Muscle layer of duodenum (tissue), 2 donors: ENCODE measurements at regions not wholly inside any gene's neighbourhood (a gene's known extent, or its start where the extent isn't known, plus 50 kb on each side); places are given as distances from the start of the nearest gene placed in this dataset.
A peak's percentile ranks its signal among the peaks of the same experiment; 100 is the strongest.

Experiments used
- H3K27ac ChIP-seq: one replicate; pipeline ENCODE4 v1.7.0; 2013; ENCODE audit warnings: mild to moderate bottlenecking, low read length
- H3K27me3 ChIP-seq: one replicate; pipeline ENCODE4 v1.7.0; 2013; ENCODE audit warnings: low read depth, mild to moderate bottlenecking, control low read depth, low read length
- H3K36me3 ChIP-seq, 2 donors: one replicate each; pipeline ENCODE4 v1.7.0; 2013; ENCODE audit warnings: low read length in 2 of 2, control low read depth in 1 of 2, mild to moderate bottlenecking in 1 of 2; ENCODE audit not compliant: insufficient read depth in 2 of 2, control insufficient read depth in 1 of 2
- H3K4me1 ChIP-seq, 2 donors: one replicate each; pipeline ENCODE4 v1.7.0; 2013; ENCODE audit warnings: low read length in 2 of 2, mild to moderate bottlenecking in 2 of 2, control low read depth in 1 of 2, moderate library complexity in 1 of 2; ENCODE audit not compliant: insufficient read depth in 2 of 2, control insufficient read depth in 1 of 2
- H3K4me3 ChIP-seq, 2 donors: one replicate each; pipeline ENCODE4 v1.7.0; 2013; ENCODE audit warnings: low read length in 2 of 2, low read depth in 1 of 2, mild to moderate bottlenecking in 1 of 2
- H3K9me3 ChIP-seq, 2 donors: one replicate each; pipeline ENCODE4 v1.7.0; 2013; ENCODE audit warnings: low read length in 2 of 2, control low read depth in 1 of 2, mild to moderate bottlenecking in 1 of 2; ENCODE audit not compliant: control insufficient read depth in 1 of 2
- donor health status: healthy.

DNA sequence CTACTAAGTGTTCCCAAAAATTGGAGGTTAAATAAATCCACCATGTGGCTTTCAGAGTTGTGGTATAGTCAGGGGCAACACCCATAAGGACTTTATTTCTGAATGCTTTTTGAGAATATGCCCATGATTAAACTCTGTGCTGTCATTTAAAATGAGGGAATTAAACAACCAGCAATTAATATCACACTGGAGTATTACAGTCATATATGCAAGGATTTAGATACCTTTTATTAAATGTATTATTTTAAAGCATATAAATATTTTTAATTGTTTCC, 227.6 kb downstream of the ZPLD1 start:
- Histone ChIP-seq H3K27me3 (no peaks in the 10 kb centered on the region), H3K9me3 (no peaks in the 10 kb centered on the region), H3K27ac (no peak overlapping the region), H3K4me1 (no peaks in the 10 kb centered on the region), H3K4me3 (no peak overlapping the region), H3K36me3 (no peaks in the 10 kb centered on the region)

DNA sequence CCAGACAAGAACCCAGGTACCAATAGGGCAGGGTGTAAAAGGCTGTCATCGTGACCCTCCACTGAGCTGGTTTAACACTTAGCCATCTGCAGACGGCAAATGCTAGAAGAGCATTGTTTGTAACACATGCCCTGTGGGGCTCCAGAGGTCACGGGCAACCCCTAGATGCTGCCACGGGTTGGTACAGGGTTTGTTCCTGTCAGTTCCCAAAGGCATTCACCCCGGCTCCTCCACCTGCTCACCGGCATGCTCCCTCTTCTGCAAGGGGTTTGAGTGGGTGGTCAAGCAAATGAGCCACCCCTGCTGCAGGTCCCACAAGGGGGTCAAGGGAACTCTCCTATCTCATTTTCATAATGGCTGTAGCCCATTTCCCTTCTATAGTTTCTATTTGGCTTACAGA, 229.3 kb downstream of the ZPLD1 start:
- Histone ChIP-seq H3K27me3 (no peaks in the 10 kb centered on the region), H3K9me3 (no peaks in the 10 kb centered on the region), H3K36me3 (no peaks in the 10 kb centered on the region), H3K4me3 (no peak overlapping the region), H3K4me1 (no peaks in the 10 kb centered on the region), H3K27ac (no peak overlapping the region)

DNA sequence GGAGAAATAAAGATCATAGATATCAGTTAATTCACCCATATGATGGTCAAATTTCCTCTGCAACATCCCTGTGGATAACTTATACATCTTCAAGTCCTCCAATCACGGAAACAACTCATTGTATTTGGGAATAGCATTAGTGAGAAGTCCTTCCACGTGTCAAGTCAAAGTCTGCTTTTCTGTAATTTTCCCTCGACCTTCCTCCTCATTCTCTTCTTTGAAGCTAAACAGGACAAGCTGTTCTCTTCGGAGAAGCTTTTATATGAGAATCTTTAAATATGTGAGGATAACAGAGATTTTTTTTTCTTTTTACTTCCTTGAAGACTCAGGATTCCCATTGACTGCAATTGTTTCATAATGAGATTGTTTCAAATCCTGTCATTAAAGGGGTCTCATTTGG, 230.4 kb downstream of the ZPLD1 start:
- Histone ChIP-seq H3K4me1 (no peaks in the 10 kb centered on the region), H3K27ac (no peak overlapping the region), H3K36me3 (no peaks in the 10 kb centered on the region), H3K27me3 (no peaks in the 10 kb centered on the region), H3K4me3 (no peak overlapping the region), H3K9me3 (no peaks in the 10 kb centered on the region)

- H3K36me3 ChIP-seq: no peaks in the 10 kb centered on the region
- H3K9me3 ChIP-seq: no peaks in the 10 kb centered on the region
- no peaks in the 10 kb centered on the region for H3K4me1 ChIP-seq
- no peaks in the 10 kb centered on the region for H3K27me3 ChIP-seq
- H3K4me3 ChIP-seq: no peak overlapping the region
- H3K27ac ChIP-seq: no peak overlapping the region
Observed at GRCh38 chr3:102668247-102668646, 233.4 kb downstream of the ZPLD1 start.

GRCh38 chr3:102670986-102671385, 236.2 kb downstream of the ZPLD1 start:
- Histone ChIP-seq H3K27me3 (no peaks in the 10 kb centered on the region), H3K36me3 (no peaks in the 10 kb centered on the region), H3K9me3 (no peaks in the 10 kb centered on the region), H3K4me3 (no peak overlapping the region), H3K4me1 (peaks cover 0 to 6% of the 10 kb centered on the region in 2 donors), H3K27ac (no peak overlapping the region)

DNA sequence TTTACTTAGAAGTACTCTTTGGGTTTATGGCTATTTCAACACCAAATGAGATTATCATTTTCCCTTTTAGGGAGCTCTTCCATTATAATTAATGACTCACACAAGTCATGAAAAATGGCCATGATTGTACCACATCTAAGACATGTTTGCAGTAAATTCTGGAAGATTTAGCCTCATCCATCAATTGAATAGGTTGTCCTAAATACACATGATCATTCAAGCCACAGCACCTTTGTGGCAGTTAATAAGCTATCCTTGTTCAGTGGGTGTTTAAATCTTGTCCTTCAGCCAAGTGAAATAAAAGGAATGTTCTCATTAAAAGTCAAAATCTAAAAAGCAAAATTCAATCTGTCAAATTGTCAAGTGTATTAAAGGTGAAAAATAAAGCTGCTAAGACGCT, 237.5 kb downstream of the ZPLD1 start:
- H3K4me1 ChIP-seq: peaks cover 0 to 6% of the 10 kb centered on the region in 2 donors
- no peaks in the 10 kb centered on the region for H3K27me3 ChIP-seq
- H3K4me3 ChIP-seq: no peak overlapping the region
- H3K9me3 ChIP-seq: no peaks in the 10 kb centered on the region
- H3K36me3 ChIP-seq: no peaks in the 10 kb centered on the region
- H3K27ac ChIP-seq: no peak overlapping the region

- Histone ChIP-seq H3K36me3 (no peaks in the 10 kb centered on the region), H3K27me3 (no peaks in the 10 kb centered on the region), H3K4me3 (peak overlapping the region in 1 of 2 donors; percentile 26), H3K27ac (no peak overlapping the region), H3K4me1 (peaks cover 0 to 6% of the 10 kb centered on the region in 2 donors), H3K9me3 (no peaks in the 10 kb centered on the region)
Observed at GRCh38 chr3:102673271-102674115, 238.7 kb downstream of the ZPLD1 start.

- Histone ChIP-seq H3K27ac (no peak overlapping the region), H3K9me3 (no peaks in the 10 kb centered on the region), H3K27me3 (no peaks in the 10 kb centered on the region), H3K4me1 (peaks cover 0 to 6% of the 10 kb centered on the region in 2 donors), H3K4me3 (no peak overlapping the region), H3K36me3 (no peaks in the 10 kb centered on the region)
Observed at GRCh38 chr3:102674284-102674683, 239.5 kb downstream of the ZPLD1 start.

GRCh38 chr3:102676424-102676823, 241.6 kb downstream of the ZPLD1 start:
- Histone ChIP-seq H3K4me3 (no peak overlapping the region), H3K27ac (no peak overlapping the region), H3K4me1 (peaks cover 0 to 6% of the 10 kb centered on the region in 2 donors), H3K27me3 (no peaks in the 10 kb centered on the region), H3K36me3 (no peaks in the 10 kb centered on the region), H3K9me3 (no peaks in the 10 kb centered on the region)

DNA sequence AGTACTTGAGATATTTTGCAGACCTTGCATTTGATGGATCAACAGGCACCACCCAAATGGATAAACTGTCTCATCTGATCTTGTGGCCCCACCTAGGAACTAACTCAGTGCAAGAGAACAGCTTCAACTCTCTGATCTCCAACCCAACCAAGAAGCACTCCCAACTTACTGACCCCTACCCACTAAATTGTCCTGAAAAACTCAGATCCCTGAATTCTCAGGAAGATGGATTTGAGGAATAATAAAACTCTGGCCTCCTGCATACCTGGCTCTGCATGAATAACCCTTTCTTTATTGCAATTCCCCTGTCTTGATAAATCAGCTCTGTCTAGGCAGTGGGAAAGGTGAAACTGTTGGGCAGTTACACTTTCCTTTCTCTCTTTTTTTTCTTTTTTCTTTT, 247.9 kb downstream of the ZPLD1 start:
- H3K9me3 ChIP-seq: no peaks in the 10 kb centered on the region
- no peaks in the 10 kb centered on the region for H3K36me3 ChIP-seq
- no peak overlapping the region for H3K4me3 ChIP-seq
- H3K27ac ChIP-seq: no peak overlapping the region
- no peaks in the 10 kb centered on the region for H3K27me3 ChIP-seq
- no peaks in the 10 kb centered on the region for H3K4me1 ChIP-seq

DNA sequence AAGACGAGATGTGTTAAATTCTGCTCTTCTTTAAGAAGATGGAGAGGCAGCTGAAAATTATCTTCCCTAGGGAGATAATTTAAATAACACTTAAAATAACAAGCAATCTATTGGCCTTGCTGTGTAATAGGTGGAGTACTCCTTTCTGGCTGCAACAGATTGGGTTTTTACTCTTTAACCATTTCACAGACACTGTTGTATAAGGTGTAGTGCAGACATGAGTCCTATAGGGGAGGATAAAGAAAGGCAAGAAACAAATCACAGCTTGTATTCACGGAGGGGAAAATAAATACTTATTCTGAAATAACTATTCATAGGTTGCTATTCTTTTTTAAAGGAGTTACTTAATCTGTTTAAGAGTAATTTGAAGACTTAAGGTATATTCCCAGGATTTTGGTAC, 252.0 kb downstream of the ZPLD1 start:
- no peaks in the 10 kb centered on the region for H3K27me3 ChIP-seq
- H3K4me1 ChIP-seq: no peaks in the 10 kb centered on the region
- no peaks in the 10 kb centered on the region for H3K9me3 ChIP-seq
- H3K36me3 ChIP-seq: no peaks in the 10 kb centered on the region
- H3K4me3 ChIP-seq: no peak overlapping the region
- no peak overlapping the region for H3K27ac ChIP-seq
